Stimulated activated CD8-positive, alpha-beta memory T cell treated with anti-CD3 and anti-CD28 coated beads, Interleukin-2, amount 100 ng/mL, for 48 hours (primary cell): ENCODE measurements at regions not wholly inside any gene's neighbourhood (a gene's known extent, or its start where the extent isn't known, plus 50 kb on each side); places are given as distances from the start of the nearest gene placed in this dataset.

ENCODE experiments used
- DNase-seq, 2 donors: peaks; one replicate each; pipeline ENCODE4 v3.0.0-alpha.2; 2020; ENCODE audit warnings: low read depth in 2 of 2

- no peak for DNase-seq
Measured at GRCh38 chr6:145368075-145368474, 367.2 kb downstream of the EPM2A start.

- no peak for DNase-seq
Measured at GRCh38 chr6:145370559-145370958, 364.8 kb downstream of the EPM2A start.

- DNase-seq, result no peak
Measured at GRCh38 chr6:145372671-145373151, 362.6 kb downstream of the EPM2A start.

- no peak for DNase-seq
Measured at GRCh38 chr6:145373826-145374225, 361.5 kb downstream of the EPM2A start.

GRCh38 chr6:145374570-145374969, 360.8 kb downstream of the EPM2A start:
- DNase-seq, result no peak

- no peak for DNase-seq
Measured at GRCh38 chr6:145375502-145375901, 359.8 kb downstream of the EPM2A start.

DNA sequence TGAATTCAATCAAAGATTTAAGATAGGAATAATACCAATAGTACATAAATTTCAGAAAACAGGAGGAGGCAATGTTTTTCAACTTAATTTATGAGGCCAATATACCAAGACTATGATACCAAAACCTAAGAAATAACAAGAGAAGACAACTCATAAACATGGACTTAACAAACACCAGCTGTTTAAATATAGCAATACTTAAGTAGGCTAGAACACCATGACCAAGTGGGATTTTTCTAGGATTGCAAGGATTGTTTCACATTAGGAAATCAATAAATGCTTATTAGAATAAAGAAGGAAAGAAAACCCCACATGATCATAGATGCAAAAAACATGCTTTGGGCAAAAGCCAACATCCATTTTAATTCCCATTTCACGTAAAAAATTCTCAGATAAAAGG, 355.1 kb downstream of the EPM2A start:
- DNase-seq, result no peak

DNA sequence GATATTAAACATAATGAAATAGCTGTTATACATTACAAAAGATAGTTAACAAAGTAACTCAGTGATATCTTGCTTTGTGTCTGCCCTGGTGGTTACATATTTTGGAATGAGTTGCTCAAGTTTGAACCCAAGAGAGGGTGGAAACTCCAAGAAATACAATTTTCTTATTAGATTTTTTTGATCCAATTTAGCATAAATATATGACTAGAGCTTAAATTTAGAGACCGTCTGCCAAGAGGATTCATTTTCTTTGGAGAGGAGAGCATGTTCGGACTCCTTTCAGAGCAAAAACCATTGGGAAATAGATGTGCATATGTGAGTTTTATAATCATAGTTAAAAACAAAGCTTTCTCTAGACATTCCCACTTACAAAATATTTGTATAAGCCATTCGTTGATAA, 353.4 kb downstream of the EPM2A start:
- no peak for DNase-seq

DNA sequence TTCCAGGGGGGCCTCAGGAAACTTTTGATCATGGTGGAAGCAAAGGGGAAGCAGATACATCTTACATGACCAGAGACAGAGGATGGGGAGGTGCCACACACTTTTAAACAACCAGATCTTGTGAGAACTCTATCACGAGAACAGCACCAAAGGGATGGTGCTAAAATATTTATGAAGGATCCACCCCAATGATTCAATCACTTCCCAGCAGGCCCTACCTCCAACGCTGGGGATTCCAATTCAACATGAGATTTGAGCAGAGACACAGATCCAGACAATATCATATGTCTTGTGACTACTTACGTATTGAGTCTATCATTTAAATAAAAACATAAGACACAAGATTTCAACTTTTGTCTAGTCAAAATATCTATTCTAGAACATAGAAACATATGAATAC, 351.9 kb downstream of the EPM2A start:
- no peak for DNase-seq

GRCh38 chr6:145384503-145384902, 350.8 kb downstream of the EPM2A start:
- no peak for DNase-seq

- DNase-seq, result no peak
Measured at GRCh38 chr6:145396499-145396898, 338.8 kb downstream of the EPM2A start.

- no peak for DNase-seq
Measured at GRCh38 chr6:145400508-145400907, 334.8 kb downstream of the EPM2A start.

DNA sequence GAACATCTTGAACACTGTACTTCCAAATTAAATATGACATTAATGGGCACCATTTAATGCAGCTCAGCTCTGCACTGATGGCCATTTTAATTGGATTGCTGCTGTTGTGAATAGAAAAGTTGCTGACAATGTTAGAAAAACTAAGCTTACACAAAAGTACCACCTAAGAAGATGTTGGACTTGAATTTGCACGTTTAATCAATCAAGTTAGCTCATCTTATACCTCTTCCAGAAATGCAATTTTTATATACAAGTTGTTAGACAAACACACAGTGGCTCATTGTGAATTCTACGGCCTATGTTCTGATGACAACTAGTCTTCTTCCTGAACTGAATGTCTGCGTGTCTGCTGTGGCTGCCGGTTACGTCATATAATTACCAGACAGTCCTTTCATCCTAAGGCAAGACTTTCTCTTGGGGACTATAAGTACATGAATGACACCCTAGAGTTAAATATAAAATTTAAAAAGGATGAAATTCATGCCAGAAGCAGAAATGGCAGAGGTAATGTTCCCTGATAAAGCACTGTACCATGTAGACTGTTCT, 330.2 kb downstream of the EPM2A start:
- no peak for DNase-seq

DNA sequence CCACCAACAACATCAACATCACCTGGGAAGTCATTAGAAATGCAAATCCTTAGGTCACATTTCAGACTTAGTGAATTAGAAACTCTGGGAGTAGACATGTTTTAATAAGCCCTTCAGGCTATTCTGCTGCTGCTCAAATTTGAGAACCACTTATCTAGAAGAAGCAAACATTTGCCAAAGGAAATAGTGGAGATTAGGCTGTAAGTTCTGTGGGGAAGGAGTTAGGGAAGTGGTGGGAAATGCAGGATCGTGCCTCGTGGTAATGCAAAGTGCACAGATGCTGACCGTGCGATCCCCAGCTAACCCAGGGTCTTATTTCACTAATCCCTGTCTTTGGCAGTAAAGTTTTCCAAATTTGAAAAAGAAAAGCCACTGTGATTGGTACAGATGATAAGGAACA, 328.5 kb downstream of the EPM2A start:
- DNase-seq, result no peak

DNA sequence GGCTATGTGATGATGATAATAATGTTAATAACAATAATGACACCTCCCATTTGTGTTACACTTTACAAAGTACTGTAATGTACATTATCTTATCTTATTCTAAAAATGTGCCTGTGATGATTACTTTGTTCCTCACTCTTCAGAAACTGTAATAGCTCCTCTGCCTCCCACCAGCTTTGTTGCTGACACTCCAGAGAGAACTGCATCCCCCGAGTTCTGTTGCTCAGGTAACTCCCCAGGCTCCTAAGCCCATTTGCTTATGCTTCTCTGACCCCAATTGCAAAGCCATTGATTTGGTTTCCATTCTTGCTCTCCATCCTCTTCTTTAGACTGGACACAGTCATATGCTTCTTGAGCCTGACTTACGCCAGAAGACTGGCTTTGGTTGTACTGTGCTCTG, 319.7 kb downstream of the EPM2A start:
- DNase-seq, result no peak

DNA sequence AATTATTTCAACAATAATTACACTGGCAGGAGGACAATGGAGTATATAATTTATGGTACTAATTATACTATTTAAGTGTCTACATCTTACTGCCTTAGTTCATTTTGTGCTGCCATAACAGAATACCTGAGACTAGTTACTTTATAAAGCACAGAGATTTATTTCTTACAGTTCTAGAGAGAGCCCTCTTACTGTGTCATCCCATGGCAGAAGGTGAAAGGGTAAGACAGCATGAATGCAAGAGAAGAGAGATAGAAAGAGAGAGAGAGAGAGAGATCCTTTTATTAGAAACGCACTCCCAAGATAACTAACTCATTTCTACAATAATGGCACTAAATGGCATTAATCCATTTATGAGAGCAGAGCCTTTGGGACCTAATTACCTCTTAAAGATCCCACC, 314.7 kb downstream of the EPM2A start:
- no peak for DNase-seq

DNA sequence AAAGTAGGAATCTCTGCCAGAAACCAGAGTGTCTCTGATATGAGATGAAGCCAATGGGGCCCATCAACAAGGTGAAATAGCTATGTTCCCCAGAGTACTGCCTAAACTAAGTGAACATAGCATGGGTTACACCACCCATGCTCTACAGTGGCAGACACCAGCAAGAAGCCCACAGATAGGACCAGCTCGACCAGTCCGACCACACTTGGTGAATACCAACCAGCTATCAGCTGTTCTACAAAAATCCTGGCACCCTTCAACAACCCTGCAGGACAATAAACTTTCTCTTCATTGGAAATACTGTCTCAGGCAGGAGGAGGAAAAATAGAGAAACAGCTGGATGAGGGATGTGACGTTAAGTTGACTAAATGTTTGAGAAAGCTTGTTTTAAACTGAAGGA, 311.4 kb downstream of the EPM2A start:
- DNase-seq, result no peak

- DNase-seq, result no peak
Measured at GRCh38 chr6:145427232-145427631, 308.1 kb downstream of the EPM2A start.

DNA sequence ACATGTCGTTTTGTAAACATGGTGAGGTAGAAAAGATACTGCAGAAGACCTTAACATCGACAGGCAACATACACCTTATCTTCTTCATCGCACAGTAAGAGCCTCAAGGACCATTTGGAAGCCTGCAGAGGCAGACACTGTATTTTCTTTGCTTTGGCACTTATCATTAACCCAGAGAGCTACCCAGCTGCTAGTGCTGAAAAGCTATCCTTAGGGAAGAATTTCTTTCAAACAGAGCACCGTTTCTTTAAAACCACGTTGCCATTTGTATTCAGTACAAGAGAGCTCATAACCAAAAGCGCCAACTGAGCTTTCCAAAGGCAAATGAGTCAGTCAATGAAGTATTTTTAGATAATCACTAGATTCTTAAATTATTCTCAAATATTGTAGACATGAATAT, 306.6 kb downstream of the EPM2A start:
- no peak for DNase-seq

DNA sequence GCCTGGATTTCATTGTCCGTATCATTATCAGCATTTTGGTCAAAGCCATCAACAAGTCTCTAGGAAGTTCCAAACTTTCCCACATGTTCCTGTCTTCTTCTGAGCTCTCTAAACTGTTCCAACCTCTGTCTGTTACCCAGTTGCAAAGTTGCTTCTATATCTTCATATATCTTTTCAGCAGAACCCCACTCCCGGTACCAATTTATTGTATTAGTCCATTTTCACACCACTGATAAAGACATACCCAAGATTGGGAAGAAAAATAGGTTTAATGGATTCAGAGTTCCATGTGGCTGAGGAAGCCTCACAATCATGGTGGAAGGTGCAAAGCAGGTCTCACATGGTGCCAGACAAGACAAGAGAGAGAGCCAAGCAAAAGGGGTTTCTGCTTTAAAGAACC, 293.2 kb downstream of the EPM2A start:
- no peak for DNase-seq

DNA sequence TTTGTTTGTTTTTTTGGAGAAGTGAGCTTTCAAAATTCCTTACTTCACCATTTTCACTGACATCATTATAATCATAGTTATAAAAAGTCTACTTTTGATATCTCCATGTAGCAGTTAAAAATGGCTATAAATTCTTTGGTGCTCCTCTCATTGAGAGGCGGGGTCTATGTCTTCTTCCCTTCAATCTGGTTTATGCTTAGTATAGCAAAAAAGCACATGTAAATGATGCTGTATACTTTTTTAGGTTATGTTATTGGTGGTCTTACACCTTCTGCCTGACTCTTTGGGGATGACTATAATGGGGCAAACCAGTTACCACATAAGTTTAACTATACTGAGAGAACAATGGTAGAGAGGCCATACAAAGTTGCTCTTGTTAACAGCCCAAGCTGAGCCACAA, 289.6 kb downstream of the EPM2A start:
- no peak for DNase-seq

- no peak for DNase-seq
Measured at GRCh38 chr6:145451029-145451428, 284.3 kb downstream of the EPM2A start.

- no peak for DNase-seq
Measured at GRCh38 chr6:145453376-145453775, 281.9 kb downstream of the EPM2A start.

GRCh38 chr6:145454006-145454405, 281.3 kb downstream of the EPM2A start:
- no peak for DNase-seq

- DNase-seq, result no peak
Measured at GRCh38 chr6:145457556-145457955, 277.8 kb downstream of the EPM2A start.
